ENCODE measurements at regions not wholly inside any gene's neighbourhood (a gene's known extent, or its start where the extent isn't known, plus 50 kb on each side); places are given as distances from the start of the nearest gene placed in this dataset.
A peak's percentile ranks its signal among the peaks of the same experiment; 100 is the strongest.

- in situ Hi-C loops (cut with MboI), result no loop called here
- TF ChIP-seq ZNF717 (CRISPR knock-in tag; IDR thresholded peaks at IDR 0.05) (no peak), SLC30A9 (CRISPR knock-in tag; IDR thresholded peaks at IDR 0.05) (no peak), TFAM (CRISPR knock-in tag; conservative IDR thresholded peaks at IDR 0.05) (no peak)
- TF ChIP-seq, protein P1, sequence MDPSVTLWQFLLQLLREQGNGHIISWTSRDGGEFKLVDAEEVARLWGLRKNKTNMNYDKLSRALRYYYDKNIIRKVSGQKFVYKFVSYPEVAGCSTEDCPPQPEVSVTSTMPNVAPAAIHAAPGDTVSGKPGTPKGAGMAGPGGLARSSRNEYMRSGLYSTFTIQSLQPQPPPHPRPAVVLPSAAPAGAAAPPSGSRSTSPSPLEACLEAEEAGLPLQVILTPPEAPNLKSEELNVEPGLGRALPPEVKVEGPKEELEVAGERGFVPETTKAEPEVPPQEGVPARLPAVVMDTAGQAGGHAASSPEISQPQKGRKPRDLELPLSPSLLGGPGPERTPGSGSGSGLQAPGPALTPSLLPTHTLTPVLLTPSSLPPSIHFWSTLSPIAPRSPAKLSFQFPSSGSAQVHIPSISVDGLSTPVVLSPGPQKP (CRISPR knock-in tag; IDR thresholded peaks at IDR 0.05), result no peak
- WGBS (ENCODE audit: insufficient coverage, low coverage, missing lambda C conversion rate), result 4% methylated on average over 7 of the region's 7 CpGs
These were observed 664.0 kb upstream of the ARGLU1 start for GRCh38 chr13:107231944-107232343.

GRCh38 chr13:107223867-107224266, 655.9 kb upstream of the ARGLU1 start:
- in situ Hi-C loops (cut with MboI) (no loop called here), intact Hi-C loops (cut with micrococcal nuclease) (no loop called here)
- Histone ChIP-seq H3K27ac (ENCODE audit: extremely low read depth, low read depth, low read length) (no peak overlapping the region), H3K9me3 (replicated peaks; ENCODE audit: control insufficient read depth, insufficient read depth, low read depth, low read length) (no peaks in the 10 kb centered on the region), H3K27me3 (ENCODE audit: control insufficient read depth in 2 of 2, insufficient read depth in 2 of 2, low read length in 2 of 2) (no peaks in the 10 kb centered on the region), H4K20me1 (replicated peaks; ENCODE audit: control insufficient read depth, insufficient read depth, low read length) (no peaks in the 10 kb centered on the region), H3K4me3 (no peak overlapping the region), H3K9me1 (ENCODE audit: control insufficient read depth, insufficient read depth, low read length) (no peaks in the 10 kb centered on the region), H3K79me2 (ENCODE audit: control insufficient read depth, insufficient read depth, low read length) (no peaks in the 10 kb centered on the region), H3K36me3 (ENCODE audit: control insufficient read depth, insufficient read depth, low read length) (no peaks in the 10 kb centered on the region), H3K4me1 (replicated peaks in 1 of 2; ENCODE audit: control insufficient read depth in 2 of 2, insufficient read depth in 2 of 2, low read length in 2 of 2) (no peaks in the 10 kb centered on the region), H3K9ac (ENCODE audit: insufficient read depth in 1 of 2, low read depth in 2 of 2, low read length in 2 of 2) (no peak overlapping the region), H2AFZ (ENCODE audit: low read depth, low read length) (no peak overlapping the region), H3K4me2 (ENCODE audit: insufficient read depth, low read length) (no peak overlapping the region)
- BruUV-seq (replicated peaks), result no TSS peak
- CTCF ChIA-PET (ENCODE audit: low intra/inter-chr PET ratio), result no interaction called here
- ATAC-seq (no peak), DNase-seq (ENCODE audit: extremely low read depth in 1 of 4, low spot score in 3 of 4) (no peak), FAIRE-seq (no peak)
- POLR2A ChIA-PET, result no interaction called here
- TF ChIP-seq ZNF57 (CRISPR knock-in tag; IDR thresholded peaks at IDR 0.05), result no peak
- peak; percentile 85 for TF ChIP-seq CUX1 (CRISPR knock-in tag; IDR thresholded peaks at IDR 0.05)
- TF ChIP-seq DACH1 (IDR thresholded peaks at IDR 0.05; ENCODE audit: partially characterized antibody), result peak; percentile 22

More at GRCh38 chr13:107231944-107232343, 664.0 kb upstream of the ARGLU1 start:
- H3K27ac ChIP-seq (ENCODE audit: extremely low read depth, low read depth, low read length), result no peak overlapping the region
- H3K9ac ChIP-seq (ENCODE audit: insufficient read depth in 1 of 2, low read depth in 2 of 2, low read length in 2 of 2), result no peak overlapping the region
- no peaks in the 10 kb centered on the region for H3K79me2 ChIP-seq (ENCODE audit: control insufficient read depth, insufficient read depth, low read length)
- H2AFZ ChIP-seq (ENCODE audit: low read depth, low read length), result no peak overlapping the region
- H3K4me1 ChIP-seq (replicated peaks in 1 of 2; ENCODE audit: control insufficient read depth in 2 of 2, insufficient read depth in 2 of 2, low read length in 2 of 2), result no peaks in the 10 kb centered on the region
- H3K4me2 ChIP-seq (ENCODE audit: insufficient read depth, low read length), result no peak overlapping the region
- no TSS peak for BruUV-seq (replicated peaks)
- no peak overlapping the region for H3K4me3 ChIP-seq
- H3K9me1 ChIP-seq (ENCODE audit: control insufficient read depth, insufficient read depth, low read length), result no peaks in the 10 kb centered on the region
- FAIRE-seq, result no peak
- ChIA-PET POLR2A (no interaction called here), CTCF (ENCODE audit: low intra/inter-chr PET ratio) (no interaction called here)
- DNase-seq (ENCODE audit: extremely low read depth in 1 of 4, low spot score in 3 of 4), result no peak
- no peaks in the 10 kb centered on the region for H3K36me3 ChIP-seq (ENCODE audit: control insufficient read depth, insufficient read depth, low read length)
- no peak for ATAC-seq
- H4K20me1 ChIP-seq (replicated peaks; ENCODE audit: control insufficient read depth, insufficient read depth, low read length), result no peaks in the 10 kb centered on the region
- no peaks in the 10 kb centered on the region for H3K27me3 ChIP-seq (ENCODE audit: control insufficient read depth in 2 of 2, insufficient read depth in 2 of 2, low read length in 2 of 2)
- H3K9me3 ChIP-seq (replicated peaks; ENCODE audit: control insufficient read depth, insufficient read depth, low read depth, low read length), result no peaks in the 10 kb centered on the region
- intact Hi-C loops (cut with micrococcal nuclease), result no loop called here

Data from K562 (cell line).